GM23248 (cell line): ENCODE measurements at regions not wholly inside any gene's neighbourhood (a gene's known extent, or its start where the extent isn't known, plus 50 kb on each side); places are given as distances from the start of the nearest gene placed in this dataset.

Experiments used
- EZH2 ChIP-seq: fragments of 200-600 bp; sonication (generic); IDR thresholded peaks from 2 replicates; pipeline ENCODE4 v1.6.1; 2018; ENCODE audit warnings: antibody characterized with exemption, mild to moderate bottlenecking; ENCODE audit not compliant: insufficient read depth, poor library complexity, severe bottlenecking
- EZH2phosphoT487 ChIP-seq: fragments of 200-600 bp; sonication (generic); IDR thresholded peaks from 2 replicates; pipeline ENCODE4 v1.6.1; 2018; ENCODE audit warnings: antibody characterized with exemption, moderate library complexity, mild to moderate bottlenecking, low read depth; ENCODE audit not compliant: insufficient read depth

GRCh38 chr11:114877976-114878375 lies 199.6 kb downstream of the NXPE2 start:
- TF ChIP-seq EZH2 (no peak), EZH2phosphoT487 (no peak)
